SK-N-SH treated with all-trans-retinoic acid at 6 μM for 48 hours (cell line): ENCODE measurements at regions not wholly inside any gene's neighbourhood (a gene's known extent, or its start where the extent isn't known, plus 50 kb on each side); places are given as distances from the start of the nearest gene placed in this dataset.

Experiments used
- ATAC-seq: fragments of 200-7000 bp; cut with Tn5 transposase; 3 replicates; pipeline ENCODE4 v1.9.1; 2020; ENCODE audit warnings: mild to moderate bottlenecking, moderate library complexity
- ARNTL ChIP-seq: fragments of 450-650 bp; formaldehyde crosslinking; IDR thresholded peaks from 2 replicates; pipeline ENCODE4 v1.5.0; 2020; ENCODE audit warnings: low read depth, mild to moderate bottlenecking, moderate library complexity, borderline replicate concordance
- BACH2 ChIP-seq: fragments of 250-450 bp; sonication (Bioruptor Pico); IDR thresholded peaks from 2 replicates; pipeline ENCODE4 v1.9.0; 2021; ENCODE audit warnings: mild to moderate bottlenecking, borderline replicate concordance
- GLIS3 ChIP-seq: fragments of 250-450 bp; sonication (Bioruptor Pico); IDR thresholded peaks from 2 replicates; pipeline ENCODE4 v1.5.0; 2020; ENCODE audit warnings: mild to moderate bottlenecking, moderate library complexity
- ISL1 ChIP-seq: fragments of 250-450 bp; sonication (Bioruptor Pico); IDR thresholded peaks from 2 replicates; pipeline ENCODE4 v2.1.2; 2022; ENCODE audit warnings: mild to moderate bottlenecking, moderate library complexity
- OSR1 ChIP-seq: fragments of 250-450 bp; sonication (Bioruptor Pico); IDR thresholded peaks from 2 replicates; pipeline ENCODE4 v1.8.0; 2022; ENCODE audit warnings: moderate library complexity, mild to moderate bottlenecking, inconsistent platforms
- PPARA ChIP-seq: fragments of 250-450 bp; sonication (Bioruptor Pico); IDR thresholded peaks from 2 replicates; pipeline ENCODE4 v1.5.0; 2020; ENCODE audit warnings: mild to moderate bottlenecking, borderline replicate concordance
- RARB ChIP-seq: fragments of 250-450 bp; sonication (Bioruptor Pico); IDR thresholded peaks from 2 replicates; pipeline ENCODE4 v1.8.0; 2021; ENCODE audit warnings: mild to moderate bottlenecking, moderate library complexity
- TCF4 ChIP-seq: fragments of 250-450 bp; sonication (Bioruptor Pico); IDR thresholded peaks from 2 replicates; pipeline ENCODE4 v1.8.0; 2021; ENCODE audit warnings: mild to moderate bottlenecking, moderate library complexity, borderline replicate concordance
- TOX ChIP-seq: fragments of 250-450 bp; sonication (Bioruptor Pico); IDR thresholded peaks from 2 replicates; pipeline ENCODE4 v1.8.0; 2021; ENCODE audit warnings: mild to moderate bottlenecking, moderate library complexity, borderline replicate concordance
- ZC3H10 ChIP-seq: fragments of 250-450 bp; sonication (Bioruptor Pico); IDR thresholded peaks from 2 replicates; pipeline ENCODE4 v1.5.1; 2021; ENCODE audit warnings: mild to moderate bottlenecking, moderate library complexity
- ZFP3 ChIP-seq: fragments of 250-450 bp; sonication (Bioruptor Pico); IDR thresholded peaks from 2 replicates; pipeline ENCODE4 v1.5.0; 2020; ENCODE audit warnings: mild to moderate bottlenecking, moderate library complexity
- ZFP30 ChIP-seq: fragments of 450-650 bp; formaldehyde crosslinking; IDR thresholded peaks from 2 replicates; pipeline ENCODE4 v1.5.0; 2022; ENCODE audit warnings: mild to moderate bottlenecking, moderate library complexity
- ZNF70 ChIP-seq: fragments of 450-650 bp; formaldehyde crosslinking; IDR thresholded peaks from 2 replicates; pipeline ENCODE4 v1.5.0; 2020; ENCODE audit warnings: mild to moderate bottlenecking, moderate library complexity
- ZNF8 ChIP-seq: fragments of 450-650 bp; formaldehyde crosslinking; IDR thresholded peaks from 2 replicates; pipeline ENCODE4 v1.5.0; 2020; ENCODE audit warnings: mild to moderate bottlenecking, moderate library complexity
- TF ChIP-seq, protein P1 (sequence below): fragments of 250-450 bp; sonication (Bioruptor Pico); IDR thresholded peaks from 2 replicates; pipeline ENCODE4 v1.5.0; 2020; ENCODE audit warnings: mild to moderate bottlenecking, moderate library complexity
- TF ChIP-seq, protein P2 (sequence below): fragments of 250-450 bp; sonication (Bioruptor Pico); IDR thresholded peaks from 2 replicates; pipeline ENCODE4 v1.8.0; 2020; ENCODE audit warnings: mild to moderate bottlenecking, moderate library complexity, borderline replicate concordance
- TF ChIP-seq, protein P3 (sequence below): fragments of 250-450 bp; sonication (Bioruptor Pico); IDR thresholded peaks from 2 replicates; pipeline ENCODE4 v1.5.1; 2021; ENCODE audit warnings: mild to moderate bottlenecking, moderate library complexity
- TF ChIP-seq, protein P4 (sequence below): fragments of 250-450 bp; sonication (Bioruptor Pico); IDR thresholded peaks from 2 replicates; pipeline ENCODE4 v1.5.1; 2020; ENCODE audit warnings: low read depth, mild to moderate bottlenecking, moderate library complexity
- TF ChIP-seq, protein P5 (sequence below): fragments of 250-450 bp; sonication (Bioruptor Pico); IDR thresholded peaks from 2 replicates; pipeline ENCODE4 v1.8.0; 2021; ENCODE audit warnings: low read depth, mild to moderate bottlenecking, moderate library complexity, borderline replicate concordance

DNA sequence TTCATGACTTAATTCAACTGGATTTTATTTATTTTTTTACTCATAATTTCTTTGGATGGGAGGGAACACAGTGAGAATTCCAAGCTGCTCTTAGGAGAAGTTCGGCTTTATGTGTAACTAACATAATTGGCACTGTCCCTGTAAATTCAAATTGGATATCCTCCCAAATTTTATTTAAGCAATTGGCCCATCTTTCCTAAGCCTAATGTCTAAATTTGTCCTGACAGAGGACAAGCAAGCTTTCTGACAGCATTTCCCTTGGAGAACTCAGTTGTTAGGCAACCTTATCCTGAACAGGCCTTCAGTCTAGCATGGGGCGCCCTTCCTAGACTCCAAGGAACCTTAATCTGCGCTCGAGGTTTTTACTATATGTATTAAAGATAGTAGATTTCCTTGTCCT lies 550.3 kb downstream of the NUF2 start:
- no peak for ATAC-seq
- TF ChIP-seq OSR1, result no peak
- TF ChIP-seq, protein P1, sequence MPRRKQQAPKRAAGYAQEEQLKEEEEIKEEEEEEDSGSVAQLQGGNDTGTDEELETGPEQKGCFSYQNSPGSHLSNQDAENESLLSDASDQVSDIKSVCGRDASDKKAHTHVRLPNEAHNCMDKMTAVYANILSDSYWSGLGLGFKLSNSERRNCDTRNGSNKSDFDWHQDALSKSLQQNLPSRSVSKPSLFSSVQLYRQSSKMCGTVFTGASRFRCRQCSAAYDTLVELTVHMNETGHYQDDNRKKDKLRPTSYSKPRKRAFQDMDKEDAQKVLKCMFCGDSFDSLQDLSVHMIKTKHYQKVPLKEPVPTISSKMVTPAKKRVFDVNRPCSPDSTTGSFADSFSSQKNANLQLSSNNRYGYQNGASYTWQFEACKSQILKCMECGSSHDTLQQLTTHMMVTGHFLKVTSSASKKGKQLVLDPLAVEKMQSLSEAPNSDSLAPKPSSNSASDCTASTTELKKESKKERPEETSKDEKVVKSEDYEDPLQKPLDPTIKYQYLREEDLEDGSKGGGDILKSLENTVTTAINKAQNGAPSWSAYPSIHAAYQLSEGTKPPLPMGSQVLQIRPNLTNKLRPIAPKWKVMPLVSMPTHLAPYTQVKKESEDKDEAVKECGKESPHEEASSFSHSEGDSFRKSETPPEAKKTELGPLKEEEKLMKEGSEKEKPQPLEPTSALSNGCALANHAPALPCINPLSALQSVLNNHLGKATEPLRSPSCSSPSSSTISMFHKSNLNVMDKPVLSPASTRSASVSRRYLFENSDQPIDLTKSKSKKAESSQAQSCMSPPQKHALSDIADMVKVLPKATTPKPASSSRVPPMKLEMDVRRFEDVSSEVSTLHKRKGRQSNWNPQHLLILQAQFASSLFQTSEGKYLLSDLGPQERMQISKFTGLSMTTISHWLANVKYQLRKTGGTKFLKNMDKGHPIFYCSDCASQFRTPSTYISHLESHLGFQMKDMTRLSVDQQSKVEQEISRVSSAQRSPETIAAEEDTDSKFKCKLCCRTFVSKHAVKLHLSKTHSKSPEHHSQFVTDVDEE (CRISPR knock-in tag), result no peak
- TF ChIP-seq, protein P2, sequence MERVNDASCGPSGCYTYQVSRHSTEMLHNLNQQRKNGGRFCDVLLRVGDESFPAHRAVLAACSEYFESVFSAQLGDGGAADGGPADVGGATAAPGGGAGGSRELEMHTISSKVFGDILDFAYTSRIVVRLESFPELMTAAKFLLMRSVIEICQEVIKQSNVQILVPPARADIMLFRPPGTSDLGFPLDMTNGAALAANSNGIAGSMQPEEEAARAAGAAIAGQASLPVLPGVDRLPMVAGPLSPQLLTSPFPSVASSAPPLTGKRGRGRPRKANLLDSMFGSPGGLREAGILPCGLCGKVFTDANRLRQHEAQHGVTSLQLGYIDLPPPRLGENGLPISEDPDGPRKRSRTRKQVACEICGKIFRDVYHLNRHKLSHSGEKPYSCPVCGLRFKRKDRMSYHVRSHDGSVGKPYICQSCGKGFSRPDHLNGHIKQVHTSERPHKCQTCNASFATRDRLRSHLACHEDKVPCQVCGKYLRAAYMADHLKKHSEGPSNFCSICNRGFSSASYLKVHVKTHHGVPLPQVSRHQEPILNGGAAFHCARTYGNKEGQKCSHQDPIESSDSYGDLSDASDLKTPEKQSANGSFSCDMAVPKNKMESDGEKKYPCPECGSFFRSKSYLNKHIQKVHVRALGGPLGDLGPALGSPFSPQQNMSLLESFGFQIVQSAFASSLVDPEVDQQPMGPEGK (CRISPR knock-in tag), result no peak
- TF ChIP-seq ZNF70 (CRISPR knock-in tag), result no peak
- no peak for TF ChIP-seq ISL1 (CRISPR knock-in tag)
- TF ChIP-seq BACH2 (CRISPR knock-in tag), result no peak
- no peak for TF ChIP-seq TOX (CRISPR knock-in tag)
- no peak for TF ChIP-seq ARNTL
- no peak for TF ChIP-seq PPARA
- TF ChIP-seq, protein P3, sequence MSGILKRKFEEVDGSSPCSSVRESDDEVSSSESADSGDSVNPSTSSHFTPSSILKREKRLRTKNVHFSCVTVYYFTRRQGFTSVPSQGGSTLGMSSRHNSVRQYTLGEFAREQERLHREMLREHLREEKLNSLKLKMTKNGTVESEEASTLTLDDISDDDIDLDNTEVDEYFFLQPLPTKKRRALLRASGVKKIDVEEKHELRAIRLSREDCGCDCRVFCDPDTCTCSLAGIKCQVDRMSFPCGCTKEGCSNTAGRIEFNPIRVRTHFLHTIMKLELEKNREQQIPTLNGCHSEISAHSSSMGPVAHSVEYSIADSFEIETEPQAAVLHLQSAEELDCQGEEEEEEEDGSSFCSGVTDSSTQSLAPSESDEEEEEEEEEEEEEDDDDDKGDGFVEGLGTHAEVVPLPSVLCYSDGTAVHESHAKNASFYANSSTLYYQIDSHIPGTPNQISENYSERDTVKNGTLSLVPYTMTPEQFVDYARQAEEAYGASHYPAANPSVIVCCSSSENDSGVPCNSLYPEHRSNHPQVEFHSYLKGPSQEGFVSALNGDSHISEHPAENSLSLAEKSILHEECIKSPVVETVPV (CRISPR knock-in tag), result no peak
- no peak for TF ChIP-seq ZFP30 (CRISPR knock-in tag)
- no peak for TF ChIP-seq GLIS3 (CRISPR knock-in tag)

DNA sequence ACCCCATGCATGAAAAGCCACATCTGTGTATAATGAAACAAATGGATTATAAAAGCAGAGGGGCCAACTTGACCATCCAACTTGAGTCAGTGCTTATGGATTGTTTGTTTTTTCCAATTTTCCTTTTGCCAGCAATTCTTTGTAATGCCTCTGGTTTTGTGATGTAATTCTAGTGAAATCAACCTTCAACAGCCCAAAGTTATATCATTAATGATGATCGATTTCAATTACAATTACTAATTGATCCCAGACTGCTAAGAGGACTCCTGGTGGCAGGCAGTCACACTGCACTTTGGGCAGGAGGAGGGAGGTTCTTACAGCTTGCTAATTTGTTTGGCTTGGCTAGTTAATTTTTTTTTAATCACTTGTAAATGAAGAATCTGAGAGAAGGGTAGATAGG lies 552.3 kb downstream of the NUF2 start:
- no peak for ATAC-seq
- TF ChIP-seq OSR1, result no peak
- TF ChIP-seq, protein P4, sequence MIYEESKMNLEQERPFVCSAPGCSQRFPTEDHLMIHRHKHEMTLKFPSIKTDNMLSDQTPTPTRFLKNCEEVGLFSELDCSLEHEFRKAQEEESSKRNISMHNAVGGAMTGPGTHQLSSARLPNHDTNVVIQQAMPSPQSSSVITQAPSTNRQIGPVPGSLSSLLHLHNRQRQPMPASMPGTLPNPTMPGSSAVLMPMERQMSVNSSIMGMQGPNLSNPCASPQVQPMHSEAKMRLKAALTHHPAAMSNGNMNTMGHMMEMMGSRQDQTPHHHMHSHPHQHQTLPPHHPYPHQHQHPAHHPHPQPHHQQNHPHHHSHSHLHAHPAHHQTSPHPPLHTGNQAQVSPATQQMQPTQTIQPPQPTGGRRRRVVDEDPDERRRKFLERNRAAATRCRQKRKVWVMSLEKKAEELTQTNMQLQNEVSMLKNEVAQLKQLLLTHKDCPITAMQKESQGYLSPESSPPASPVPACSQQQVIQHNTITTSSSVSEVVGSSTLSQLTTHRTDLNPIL (CRISPR knock-in tag), result no peak
- TF ChIP-seq ISL1 (CRISPR knock-in tag), result no peak
- TF ChIP-seq TCF4 (CRISPR knock-in tag), result no peak
- no peak for TF ChIP-seq GLIS3 (CRISPR knock-in tag)
- TF ChIP-seq, protein P1 (CRISPR knock-in tag), result no peak
- no peak for TF ChIP-seq ZNF70 (CRISPR knock-in tag)
- no peak for TF ChIP-seq ZFP3 (CRISPR knock-in tag)

DNA sequence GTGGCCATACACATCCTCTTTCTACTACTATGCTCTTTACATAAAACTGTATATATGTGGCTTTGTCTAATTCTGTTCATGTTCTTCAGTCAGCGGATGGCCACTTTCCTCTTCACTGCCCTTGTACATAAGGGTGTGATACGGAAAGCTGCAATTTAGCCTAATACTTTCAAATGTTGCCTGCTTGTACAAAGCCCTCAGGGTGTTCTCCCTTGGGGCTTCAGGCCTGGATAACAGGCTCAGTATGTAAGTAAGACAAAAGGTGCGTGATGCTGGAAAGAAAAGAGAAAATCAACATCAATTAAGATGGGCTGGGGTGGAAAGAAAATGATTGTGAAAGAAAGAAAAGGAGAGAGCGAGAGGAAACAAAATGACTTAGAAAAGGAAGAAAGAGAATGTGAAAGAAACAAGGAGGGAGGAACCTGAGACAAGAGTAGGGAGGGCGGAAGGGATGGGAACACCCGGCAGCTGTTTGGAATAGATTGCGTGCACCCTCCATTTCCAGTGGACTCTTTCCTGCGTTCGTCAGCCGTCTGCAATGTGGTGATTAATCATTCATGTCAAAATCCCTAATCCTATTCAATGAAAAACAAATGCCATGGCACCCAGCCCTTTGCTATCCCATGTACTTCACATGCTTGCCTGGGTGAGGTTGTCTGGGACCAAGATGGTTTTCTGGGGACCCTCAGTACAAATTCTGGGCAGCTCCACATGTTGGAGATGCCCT lies 553.6 kb downstream of the NUF2 start:
- no peak for ATAC-seq
- TF ChIP-seq ZNF8 (CRISPR knock-in tag) (no peak), ZC3H10 (CRISPR knock-in tag) (no peak), RARB (CRISPR knock-in tag) (no peak)
- TF ChIP-seq, protein P3 (CRISPR knock-in tag), result no peak
- TF ChIP-seq, protein P5, sequence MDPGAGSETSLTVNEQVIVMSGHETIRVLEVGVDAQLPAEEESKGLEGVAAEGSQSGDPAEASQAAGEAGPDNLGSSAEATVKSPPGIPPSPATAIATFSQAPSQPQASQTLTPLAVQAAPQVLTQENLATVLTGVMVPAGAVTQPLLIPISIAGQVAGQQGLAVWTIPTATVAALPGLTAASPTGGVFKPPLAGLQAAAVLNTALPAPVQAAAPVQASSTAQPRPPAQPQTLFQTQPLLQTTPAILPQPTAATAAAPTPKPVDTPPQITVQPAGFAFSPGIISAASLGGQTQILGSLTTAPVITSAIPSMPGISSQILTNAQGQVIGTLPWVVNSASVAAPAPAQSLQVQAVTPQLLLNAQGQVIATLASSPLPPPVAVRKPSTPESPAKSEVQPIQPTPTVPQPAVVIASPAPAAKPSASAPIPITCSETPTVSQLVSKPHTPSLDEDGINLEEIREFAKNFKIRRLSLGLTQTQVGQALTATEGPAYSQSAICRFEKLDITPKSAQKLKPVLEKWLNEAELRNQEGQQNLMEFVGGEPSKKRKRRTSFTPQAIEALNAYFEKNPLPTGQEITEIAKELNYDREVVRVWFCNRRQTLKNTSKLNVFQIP (CRISPR knock-in tag), result no peak
- TF ChIP-seq, protein P1 (CRISPR knock-in tag), result no peak
